Activated naive CD4-positive, alpha-beta T cell treated with anti-CD3 and anti-CD28 coated beads, Interleukin-2, amount 50 U/mL, for 24 hours (primary cell): ENCODE measurements at regions not wholly inside any gene's neighbourhood (a gene's known extent, or its start where the extent isn't known, plus 50 kb on each side); places are given as distances from the start of the nearest gene placed in this dataset.
"Not testable (repeated sequence)": the region's sequence is repeated elsewhere in the genome, so short reads cannot be mapped to it uniquely, and the experiment has no call there.

ENCODE experiments used
- H3K27ac Mint-ChIP-seq: one replicate; pipeline ENCODE4 v1.8.0; 2021; ENCODE audit warnings: mild to moderate bottlenecking, mixed read lengths
- H3K27me3 Mint-ChIP-seq: one replicate; pipeline ENCODE4 v1.8.0; 2021; ENCODE audit warnings: mixed read lengths
- H3K36me3 Mint-ChIP-seq: one replicate; pipeline ENCODE4 v1.8.0; 2021; ENCODE audit warnings: mixed read lengths
- H3K4me1 Mint-ChIP-seq: one replicate; pipeline ENCODE4 v1.8.0; 2021; ENCODE audit warnings: mixed read lengths
- H3K4me3 Mint-ChIP-seq: one replicate; pipeline ENCODE4 v1.8.0; 2021; ENCODE audit warnings: mild to moderate bottlenecking, mixed read lengths
- H3K9me3 Mint-ChIP-seq: one replicate; pipeline ENCODE4 v1.8.0; 2021; ENCODE audit warnings: mixed read lengths

DNA sequence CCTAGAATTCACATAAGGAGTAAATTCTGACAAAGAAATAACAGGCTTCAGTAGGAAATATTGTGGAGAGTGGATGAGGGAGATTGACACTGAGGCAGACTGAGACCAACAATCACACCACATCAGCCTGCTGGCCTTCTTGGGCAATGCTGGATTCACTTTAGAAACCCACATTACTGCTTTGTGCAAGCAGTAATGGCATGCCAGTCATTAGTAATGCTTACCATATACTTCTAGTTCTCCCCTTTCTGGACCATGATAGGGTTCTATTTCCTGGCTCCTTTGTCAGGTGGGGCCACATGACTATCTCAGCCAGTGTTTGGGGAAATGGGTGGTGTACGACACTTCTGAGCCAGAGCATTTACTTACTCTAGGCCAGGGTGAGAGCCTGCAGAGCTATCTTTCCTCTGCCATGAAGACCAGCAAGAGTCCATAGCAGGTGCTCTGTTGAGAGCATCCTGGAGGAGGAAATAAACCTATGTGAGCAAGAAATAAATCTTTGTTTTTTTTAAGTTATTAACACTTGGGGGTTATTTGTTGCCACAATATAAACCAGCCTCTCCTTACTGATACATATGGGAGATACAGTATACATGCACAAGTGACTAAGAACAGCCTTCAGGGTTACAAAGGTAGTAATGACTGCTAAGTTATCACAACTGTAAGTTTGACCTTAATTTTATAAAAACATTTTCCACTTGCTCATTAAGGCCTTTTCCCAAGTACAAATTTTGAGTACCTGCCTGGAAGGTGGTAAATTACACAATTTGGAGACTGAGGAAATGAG is 89.3 kb upstream of the TANK start:
- H3K27ac Mint-ChIP-seq = no peak overlapping the region
- peaks cover 2% of the 10 kb centered on the region for H3K4me1 Mint-ChIP-seq
- no peaks in the 10 kb centered on the region for H3K36me3 Mint-ChIP-seq
- H3K4me3 Mint-ChIP-seq = no peak overlapping the region
- H3K27me3 Mint-ChIP-seq = no peaks in the 10 kb centered on the region
- no peaks in the 10 kb centered on the region for H3K9me3 Mint-ChIP-seq

DNA sequence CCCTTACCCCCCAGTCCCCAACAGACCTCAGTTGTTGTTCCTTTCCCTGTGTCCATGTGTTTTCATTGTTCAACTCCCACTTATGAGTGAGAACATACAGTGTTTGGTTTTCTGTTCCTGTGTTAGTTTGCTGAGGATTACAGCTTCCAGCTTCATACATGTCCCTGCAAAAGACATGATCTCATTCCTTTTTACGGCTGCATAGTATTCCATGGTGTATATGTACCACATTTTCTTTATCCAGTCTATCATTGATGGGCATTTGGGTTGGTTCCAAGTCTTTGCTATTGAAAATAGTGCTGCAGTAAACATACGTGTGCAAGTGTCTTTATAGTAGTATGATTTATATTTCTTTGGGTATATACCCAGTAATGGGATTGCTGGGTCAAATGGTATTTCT is 87.8 kb upstream of the TANK start:
- H3K4me3 Mint-ChIP-seq, H3K27me3 Mint-ChIP-seq, H3K36me3 Mint-ChIP-seq, H3K27ac Mint-ChIP-seq, H3K9me3 Mint-ChIP-seq: not testable (repeated sequence)
- H3K4me1 Mint-ChIP-seq = peaks cover 17% of the 10 kb centered on the region

DNA sequence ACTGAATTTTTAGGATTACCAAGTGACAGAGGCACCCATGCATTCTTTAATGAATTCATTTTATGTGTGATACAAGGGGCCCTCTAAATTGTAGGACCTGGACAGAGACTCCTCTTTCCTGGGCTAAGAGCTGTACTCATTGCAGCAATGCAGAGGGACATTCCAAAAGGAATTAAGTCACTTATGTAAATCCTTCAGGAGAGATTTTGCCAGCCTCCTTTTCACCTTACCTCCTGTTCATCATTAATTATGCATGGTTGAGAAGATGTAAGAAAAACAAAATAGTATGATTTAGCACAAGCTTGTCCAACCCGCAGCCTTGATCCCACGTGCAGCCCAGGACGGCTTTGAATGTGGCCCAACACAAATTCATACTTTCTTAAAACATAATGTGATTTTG is 84.5 kb upstream of the TANK start:
- Mint-ChIP-seq H3K36me3 (no peaks in the 10 kb centered on the region), H3K9me3 (no peaks in the 10 kb centered on the region), H3K4me1 (peaks cover 34% of the 10 kb centered on the region), H3K4me3 (no peak overlapping the region), H3K27me3 (no peaks in the 10 kb centered on the region), H3K27ac (no peak overlapping the region)

DNA sequence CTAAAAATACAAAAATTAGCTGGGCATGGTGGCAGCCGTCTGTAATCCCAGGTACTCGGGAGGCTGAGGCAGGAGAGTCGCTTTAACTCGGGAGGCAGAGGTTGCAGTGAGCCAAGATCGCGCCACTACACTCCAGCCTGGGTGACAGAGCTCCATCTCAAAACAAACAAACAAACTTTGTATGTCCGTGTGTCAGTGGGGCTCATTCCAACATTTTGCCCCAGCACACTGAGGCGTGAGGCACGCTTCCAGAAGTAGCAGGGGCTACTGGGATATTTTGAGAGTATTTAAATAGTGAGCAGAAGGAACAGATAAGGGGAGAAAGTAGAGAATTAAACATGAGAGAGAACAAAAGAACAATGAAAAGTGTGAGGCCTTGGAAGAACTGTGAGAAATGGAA is 83.3 kb upstream of the TANK start:
- Mint-ChIP-seq H3K4me1 (peaks cover 34% of the 10 kb centered on the region), H3K9me3 (no peaks in the 10 kb centered on the region), H3K36me3 (no peaks in the 10 kb centered on the region), H3K27ac (peak overlapping the region; percentile 91), H3K4me3 (peak overlapping the region; percentile 66), H3K27me3 (no peaks in the 10 kb centered on the region)

DNA sequence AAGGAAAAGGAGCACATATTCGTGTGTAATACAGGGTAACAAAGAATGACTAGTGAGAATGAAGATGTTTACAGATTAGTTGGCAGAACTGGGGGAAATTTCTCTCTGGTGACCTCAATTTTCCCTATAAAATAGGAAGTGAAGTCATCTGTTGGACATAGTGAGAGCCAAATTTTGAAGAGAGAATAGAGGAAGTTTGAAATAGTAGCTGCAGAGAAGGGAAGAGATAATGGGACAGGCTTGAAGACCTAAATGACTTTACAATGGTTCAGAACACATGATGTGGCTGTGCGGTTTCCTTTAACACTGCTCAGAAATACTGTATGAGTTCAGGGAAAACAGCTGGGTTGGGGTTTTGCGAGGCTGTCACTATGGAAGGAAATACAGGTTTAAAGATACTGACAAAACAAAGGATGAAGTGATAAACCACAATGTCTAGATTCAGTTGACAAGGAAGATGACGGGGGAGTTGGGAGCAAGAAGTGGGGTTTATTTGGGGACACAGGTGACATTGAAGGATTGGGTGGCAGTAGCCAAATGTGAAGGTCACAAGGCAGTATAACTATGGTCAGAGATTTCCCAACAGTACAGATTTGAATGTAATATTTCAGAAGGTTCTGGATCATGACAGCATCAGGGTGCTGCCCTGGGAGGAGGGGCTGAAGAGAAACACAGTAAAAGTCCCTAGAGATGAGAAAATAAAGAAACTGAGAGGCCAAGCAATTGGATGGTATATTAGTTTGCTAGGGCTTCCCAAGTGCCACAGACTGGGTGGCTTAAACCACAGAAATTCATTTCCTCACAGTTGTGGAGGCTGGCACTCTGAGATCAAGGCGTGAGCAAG is 82.6 kb upstream of the TANK start:
- no peaks in the 10 kb centered on the region for H3K27me3 Mint-ChIP-seq
- no peaks in the 10 kb centered on the region for H3K9me3 Mint-ChIP-seq
- H3K4me3 Mint-ChIP-seq = peak overlapping the region; percentile 66
- H3K36me3 Mint-ChIP-seq = no peaks in the 10 kb centered on the region
- H3K27ac Mint-ChIP-seq = peak overlapping the region; percentile 91
- peaks cover 34% of the 10 kb centered on the region for H3K4me1 Mint-ChIP-seq

DNA sequence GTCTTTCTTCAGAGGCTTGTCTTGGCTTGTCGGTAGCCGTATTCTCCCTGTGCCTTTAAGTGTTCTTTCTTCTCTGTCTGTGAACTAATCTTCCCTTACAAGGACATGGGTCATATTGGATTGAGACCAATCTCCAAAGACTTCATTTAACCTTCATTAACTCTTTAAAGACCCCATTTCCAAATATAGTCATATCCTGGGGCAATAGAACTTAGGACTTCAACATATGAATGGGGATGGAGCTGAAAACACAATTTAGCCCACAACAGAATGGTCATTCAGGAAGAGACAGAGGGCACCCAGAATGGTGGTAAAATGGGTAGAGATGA is 82.1 kb upstream of the TANK start:
- peak overlapping the region; percentile 61 for H3K4me3 Mint-ChIP-seq
- H3K36me3 Mint-ChIP-seq = no peaks in the 10 kb centered on the region
- no peaks in the 10 kb centered on the region for H3K27me3 Mint-ChIP-seq
- H3K9me3 Mint-ChIP-seq = no peaks in the 10 kb centered on the region
- peak overlapping the region; percentile 91 for H3K27ac Mint-ChIP-seq
- peaks cover 34% of the 10 kb centered on the region for H3K4me1 Mint-ChIP-seq

DNA sequence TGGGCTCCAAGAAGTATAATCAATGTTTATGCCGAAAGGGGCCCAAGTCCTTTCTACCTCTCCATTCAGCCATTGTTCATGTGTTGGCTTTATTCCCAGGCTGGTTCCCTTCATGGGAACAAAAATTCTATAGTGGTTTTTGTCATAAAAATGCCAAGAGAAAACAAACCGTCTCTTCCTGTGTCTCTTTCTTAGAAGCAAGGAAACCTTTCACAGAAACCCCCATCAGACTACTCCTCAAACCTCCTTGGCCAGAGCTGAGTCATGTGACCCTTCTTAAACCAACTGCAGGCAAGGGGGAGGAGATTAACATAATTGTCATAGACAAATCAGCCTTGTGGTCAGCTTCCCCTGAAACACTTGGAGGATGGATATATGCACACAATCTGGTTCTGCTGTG is 75.1 kb upstream of the TANK start:
- no peak overlapping the region for H3K27ac Mint-ChIP-seq
- no peaks in the 10 kb centered on the region for H3K27me3 Mint-ChIP-seq
- no peaks in the 10 kb centered on the region for H3K9me3 Mint-ChIP-seq
- peaks cover 19% of the 10 kb centered on the region for H3K4me1 Mint-ChIP-seq
- H3K36me3 Mint-ChIP-seq = no peaks in the 10 kb centered on the region
- no peak overlapping the region for H3K4me3 Mint-ChIP-seq

DNA sequence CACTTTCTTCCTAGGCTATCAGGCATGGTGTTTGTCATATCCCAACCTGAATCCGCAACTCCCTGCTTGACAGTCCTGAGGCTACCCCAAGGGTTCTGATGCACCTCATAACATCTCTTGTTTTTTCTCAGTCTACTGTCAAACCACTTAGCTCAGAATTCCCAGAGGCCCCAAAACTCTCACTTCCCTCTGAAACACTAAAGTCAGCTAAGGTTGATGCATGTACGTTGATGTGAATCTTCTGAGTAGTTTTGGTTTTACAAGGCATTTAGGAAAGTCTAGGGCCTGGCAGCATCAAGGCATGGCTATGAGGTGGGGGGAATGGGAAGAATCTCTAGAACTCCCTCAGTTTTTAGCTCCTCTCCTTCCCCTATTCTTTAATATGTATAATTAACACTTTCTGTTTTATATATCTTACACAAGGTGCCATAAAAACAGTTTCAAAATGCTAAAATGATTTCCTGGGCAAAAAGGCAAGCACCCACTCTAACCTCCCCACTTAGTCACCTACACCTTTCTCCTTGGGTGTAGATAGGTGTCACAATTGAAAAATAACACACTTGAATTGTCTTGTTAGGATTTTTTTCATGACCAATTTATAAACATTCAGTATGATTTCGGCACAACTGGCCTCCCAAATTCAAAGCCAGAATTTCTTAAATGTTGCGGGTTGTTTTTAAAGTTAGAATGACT is 71.4 kb upstream of the TANK start:
- no peaks in the 10 kb centered on the region for H3K27me3 Mint-ChIP-seq
- H3K4me3 Mint-ChIP-seq = no peak overlapping the region
- H3K27ac Mint-ChIP-seq = peak overlapping the region; percentile 8
- H3K36me3 Mint-ChIP-seq = no peaks in the 10 kb centered on the region
- H3K9me3 Mint-ChIP-seq = no peaks in the 10 kb centered on the region
- peaks cover 31% of the 10 kb centered on the region for H3K4me1 Mint-ChIP-seq

DNA sequence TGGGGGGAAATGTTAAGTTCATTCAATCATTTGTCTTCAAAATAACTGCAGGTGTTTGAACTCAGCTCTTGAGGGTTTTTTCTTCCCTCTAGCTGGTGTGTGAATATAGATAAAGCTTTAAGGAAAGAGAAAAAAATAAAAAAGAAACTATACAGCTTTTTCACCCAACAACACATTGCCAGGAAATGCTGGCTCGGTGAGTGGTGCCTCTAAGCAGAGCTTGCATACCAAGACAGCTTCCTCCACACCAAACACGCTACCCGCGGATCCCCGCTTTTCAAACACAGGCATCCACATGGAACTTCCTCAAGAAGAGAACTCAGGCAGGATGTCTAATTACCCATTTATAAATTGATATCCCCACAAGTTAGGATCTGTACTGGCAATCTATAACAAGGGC is 69.8 kb upstream of the TANK start:
- Mint-ChIP-seq H3K9me3 (no peaks in the 10 kb centered on the region), H3K36me3 (no peaks in the 10 kb centered on the region), H3K4me1 (peaks cover 27% of the 10 kb centered on the region), H3K27ac (peak overlapping the region; percentile 76), H3K27me3 (no peaks in the 10 kb centered on the region), H3K4me3 (peak overlapping the region; percentile 56)

DNA sequence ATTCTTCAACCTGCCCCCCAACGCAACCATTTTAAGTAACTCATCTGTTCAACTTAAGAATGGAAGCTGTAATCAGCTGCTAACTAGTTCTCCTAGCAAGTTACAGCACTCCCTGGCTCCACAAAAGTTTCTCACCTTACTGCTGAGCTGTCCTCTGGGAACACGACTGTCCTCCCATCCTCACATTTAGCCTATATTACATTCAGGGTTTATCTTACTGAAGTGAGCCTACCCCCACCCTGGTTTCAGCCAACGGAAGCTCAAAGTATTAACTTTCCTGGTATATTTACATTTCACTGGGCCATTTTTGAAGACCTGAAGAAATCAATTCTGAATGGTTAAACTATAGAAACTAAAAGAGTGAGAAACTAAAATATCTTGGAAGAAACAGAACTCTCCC is 64.9 kb upstream of the TANK start:
- Mint-ChIP-seq H3K4me3 (no peak overlapping the region), H3K9me3 (no peaks in the 10 kb centered on the region), H3K4me1 (peaks cover 10% of the 10 kb centered on the region), H3K27me3 (no peaks in the 10 kb centered on the region), H3K36me3 (no peaks in the 10 kb centered on the region), H3K27ac (no peak overlapping the region)

DNA sequence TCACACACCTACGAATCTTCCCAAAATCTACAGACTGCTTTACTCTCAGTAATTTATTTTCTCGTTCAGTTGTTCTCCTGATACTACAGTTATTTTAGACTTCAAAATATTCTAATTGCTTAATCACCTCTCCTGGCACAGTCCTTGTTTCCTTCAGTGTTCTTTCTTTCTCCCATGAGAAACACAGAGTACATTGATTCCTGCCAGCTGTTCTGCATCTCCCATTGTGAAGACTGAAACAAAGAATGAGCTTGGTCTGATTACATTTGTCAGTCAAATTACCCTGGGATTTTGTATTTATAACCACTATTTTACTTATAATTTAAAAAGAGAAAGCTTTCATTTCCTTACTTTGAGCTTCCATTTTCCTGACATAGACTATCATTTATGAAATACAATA is 63.9 kb upstream of the TANK start:
- no peak overlapping the region for H3K27ac Mint-ChIP-seq
- no peaks in the 10 kb centered on the region for H3K4me1 Mint-ChIP-seq
- no peak overlapping the region for H3K4me3 Mint-ChIP-seq
- H3K9me3 Mint-ChIP-seq = no peaks in the 10 kb centered on the region
- H3K27me3 Mint-ChIP-seq = peaks cover under 1% of the 10 kb centered on the region
- no peaks in the 10 kb centered on the region for H3K36me3 Mint-ChIP-seq

DNA sequence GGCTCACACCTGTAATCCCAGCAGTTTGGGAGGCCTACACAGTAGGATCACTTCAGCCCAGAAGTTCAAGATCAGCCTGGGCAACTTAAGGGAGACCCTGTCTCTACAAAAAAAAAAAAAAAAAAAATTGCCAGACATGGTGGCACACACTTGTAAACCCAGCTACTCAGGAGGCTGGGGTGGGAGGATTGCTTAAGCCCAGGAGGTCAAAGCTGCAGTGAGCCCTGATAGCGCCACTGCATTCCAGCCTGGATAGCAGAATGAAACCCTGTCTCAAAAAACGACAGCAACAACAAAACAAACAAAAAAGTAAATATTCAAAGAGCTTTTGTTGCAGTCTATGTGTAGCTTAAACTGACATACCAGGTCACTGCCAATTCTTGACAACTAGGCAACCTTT is 63.1 kb upstream of the TANK start:
- no peaks in the 10 kb centered on the region for H3K9me3 Mint-ChIP-seq

DNA sequence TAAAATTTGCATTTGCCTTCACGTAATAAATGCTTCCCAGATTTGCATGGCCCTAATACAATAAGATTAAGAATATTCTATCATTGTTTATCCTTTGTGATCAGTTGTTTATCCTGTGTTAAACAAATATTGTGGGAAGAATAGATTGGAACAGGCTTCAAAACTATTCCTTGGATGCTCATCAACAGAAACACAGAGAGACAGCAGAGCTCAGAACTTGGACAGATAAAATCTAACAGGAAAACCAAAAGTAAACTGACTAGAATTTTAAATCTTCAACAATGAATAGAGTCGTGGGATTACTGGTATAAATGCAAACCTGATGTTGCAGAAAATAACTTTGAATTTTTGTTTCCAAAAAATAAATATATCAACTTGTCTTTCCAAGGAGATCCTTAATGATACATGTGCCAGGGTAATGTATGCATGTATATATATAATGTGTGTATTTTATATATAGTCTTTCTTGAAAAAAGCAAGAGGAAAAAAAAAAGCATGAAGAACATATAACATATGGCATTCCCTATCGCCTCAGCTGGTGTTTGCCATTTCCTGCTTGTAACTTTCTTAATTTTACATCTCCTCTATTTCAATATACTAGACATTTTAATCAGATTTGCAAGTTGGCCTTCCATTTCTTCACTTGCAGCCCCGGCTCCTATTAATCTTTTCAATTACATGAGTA is 59.9 kb upstream of the TANK start:
- peaks cover 2% of the 10 kb centered on the region for H3K27me3 Mint-ChIP-seq
- H3K4me1 Mint-ChIP-seq = peaks cover 4% of the 10 kb centered on the region
- H3K27ac Mint-ChIP-seq = no peak overlapping the region
- H3K4me3 Mint-ChIP-seq = no peak overlapping the region
- H3K9me3 Mint-ChIP-seq = no peaks in the 10 kb centered on the region
- no peaks in the 10 kb centered on the region for H3K36me3 Mint-ChIP-seq

More for the DNA sequence above, 63.1 kb upstream of the TANK start:
- peaks cover 2% of the 10 kb centered on the region for H3K27me3 Mint-ChIP-seq
- H3K4me3 Mint-ChIP-seq = no peak overlapping the region
- no peaks in the 10 kb centered on the region for H3K36me3 Mint-ChIP-seq
- H3K27ac Mint-ChIP-seq = no peak overlapping the region
- H3K4me1 Mint-ChIP-seq = no peaks in the 10 kb centered on the region

DNA sequence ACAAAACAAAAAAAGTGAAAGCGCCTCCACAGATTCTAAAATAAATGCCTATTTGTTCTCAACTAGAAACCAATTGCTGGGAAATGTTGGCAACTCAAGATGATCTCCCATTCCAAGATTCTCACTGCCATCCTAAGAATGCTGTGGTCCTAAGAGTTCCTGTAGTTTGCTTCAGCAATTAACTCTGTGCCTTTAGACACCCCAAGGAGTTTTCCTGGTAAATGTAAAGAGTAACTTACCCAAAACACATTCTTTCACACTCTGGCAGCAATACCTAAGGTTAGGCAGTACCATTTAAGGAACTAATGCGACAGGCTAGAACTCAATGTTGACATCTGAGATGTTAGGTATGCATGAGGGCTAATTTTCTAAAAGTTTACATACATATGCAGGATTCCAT is 58.8 kb upstream of the TANK start:
- H3K9me3 Mint-ChIP-seq = no peaks in the 10 kb centered on the region
- peaks cover 4% of the 10 kb centered on the region for H3K4me1 Mint-ChIP-seq
- H3K27me3 Mint-ChIP-seq = peaks cover 2% of the 10 kb centered on the region
- peak overlapping the region; percentile 17 for H3K27ac Mint-ChIP-seq
- H3K36me3 Mint-ChIP-seq = no peaks in the 10 kb centered on the region
- no peak overlapping the region for H3K4me3 Mint-ChIP-seq

DNA sequence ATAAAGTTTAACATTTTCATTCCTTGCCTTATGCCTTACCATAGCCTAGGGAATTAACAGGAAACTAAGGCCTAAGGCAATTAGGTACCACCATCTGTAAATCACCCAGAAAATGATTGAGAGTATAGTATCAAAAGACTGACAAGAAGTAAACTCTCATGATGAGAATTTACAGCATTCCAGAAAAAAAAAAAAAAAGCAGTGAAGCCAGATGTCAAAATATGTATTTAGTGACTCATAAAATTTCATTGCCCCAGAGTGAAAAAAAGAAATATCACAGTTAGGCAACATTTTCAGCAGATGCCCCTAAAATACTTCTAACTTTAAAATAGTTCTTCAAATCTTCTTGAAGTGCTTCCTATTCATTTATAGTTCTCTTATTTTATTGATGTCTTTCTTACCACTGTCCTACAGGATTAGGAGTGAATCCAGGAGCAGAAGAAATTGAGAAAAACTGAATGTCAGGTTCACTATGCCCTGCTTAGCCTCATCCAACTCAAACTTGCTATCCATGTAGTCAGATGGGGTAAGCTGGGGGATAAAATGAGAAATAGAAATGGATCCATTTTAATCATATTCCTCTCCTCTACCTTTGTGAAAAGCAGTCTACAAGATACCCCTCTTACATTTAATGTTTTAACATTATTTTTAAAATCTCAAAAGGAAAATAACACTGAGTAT is 57.3 kb upstream of the TANK start:
- Mint-ChIP-seq H3K9me3 (no peaks in the 10 kb centered on the region), H3K4me3 (no peak overlapping the region), H3K27ac (no peak overlapping the region), H3K36me3 (no peaks in the 10 kb centered on the region), H3K27me3 (peaks cover 2% of the 10 kb centered on the region), H3K4me1 (peaks cover 4% of the 10 kb centered on the region)
